Skin epidermis (tissue), 12 donors: ENCODE measurements at regions not wholly inside any gene's neighbourhood (a gene's known extent, or its start where the extent isn't known, plus 50 kb on each side); places are given as distances from the start of the nearest gene placed in this dataset.

ENCODE experiments used
- H3K27ac ChIP-seq, 21 experiments: fragments of 200-600 bp; sonication (generic) in 11 of 21; one replicate each; pipeline ENCODE4 v1.5.0; 2020; ENCODE audit warnings: mild to moderate bottlenecking in 3 of 21, inconsistent platforms in 2 of 21, moderate library complexity in 2 of 21
- H3K4me3 ChIP-seq, 7 experiments: fragments of 200-600 bp; sonication (generic) in 2 of 7; one replicate each; pipeline ENCODE4 v1.5.0; 2020; ENCODE audit warnings: inconsistent platforms in 2 of 7, mild to moderate bottlenecking in 2 of 7, moderate library complexity in 1 of 7

DNA sequence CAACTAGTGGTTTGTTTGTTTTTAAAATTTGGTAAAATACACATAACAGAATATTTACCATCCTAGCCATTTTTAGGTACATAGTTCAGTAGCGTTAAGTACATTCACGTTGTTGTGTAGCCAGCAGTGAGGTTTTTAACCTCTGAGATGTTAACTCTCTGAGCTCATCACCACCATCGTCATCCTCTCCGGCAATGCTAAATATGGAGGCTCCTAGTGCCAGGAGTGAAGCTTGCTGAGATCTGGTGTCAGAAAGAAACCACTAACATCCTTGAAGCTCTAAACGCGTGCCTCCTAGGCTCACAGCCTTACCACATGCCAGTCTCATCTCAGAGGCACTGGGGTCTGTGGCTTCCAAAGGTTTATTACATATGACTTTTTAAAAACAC lies 330.2 kb upstream of the B3GAT1 start:
- no peak overlapping the region for H3K4me3 ChIP-seq
- no peak overlapping the region for H3K27ac ChIP-seq

DNA sequence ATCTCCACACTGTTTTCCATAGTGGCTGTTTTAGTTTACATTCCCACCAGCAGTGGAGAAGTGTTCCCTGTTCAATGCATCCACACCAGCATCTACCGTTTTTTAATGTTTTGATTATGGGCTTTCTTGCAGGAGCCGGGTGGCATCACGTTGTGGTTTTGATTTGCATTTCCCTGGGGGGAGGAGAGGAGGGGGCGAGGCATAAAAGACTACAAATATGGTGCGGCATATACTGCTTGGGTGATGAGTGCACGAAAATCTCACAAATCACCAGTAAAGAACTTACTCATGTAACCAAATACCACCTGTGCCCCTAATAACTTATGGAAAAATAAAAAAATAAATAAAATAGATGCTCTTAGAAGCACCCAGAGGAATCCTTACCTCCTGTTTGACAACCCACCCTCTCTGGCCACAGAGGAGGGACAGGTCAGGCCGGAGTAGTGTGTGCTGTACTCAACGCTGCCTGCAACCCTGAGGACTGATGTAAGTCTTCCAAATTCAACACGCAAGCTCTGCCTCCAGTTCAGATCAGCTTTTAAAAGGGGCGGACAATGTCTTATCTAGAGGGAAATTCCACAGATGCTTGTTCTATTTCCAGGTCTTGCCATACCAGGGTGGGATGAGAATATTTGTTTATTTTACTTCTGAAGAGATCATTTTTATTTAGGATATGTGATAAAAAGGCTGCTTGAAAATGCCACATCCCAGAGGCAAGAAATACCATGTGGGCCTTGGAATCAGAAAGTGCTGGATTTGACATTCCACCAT lies 329.6 kb upstream of the B3GAT1 start:
- Histone ChIP-seq H3K4me3 (no peak overlapping the region), H3K27ac (no peak overlapping the region)

DNA sequence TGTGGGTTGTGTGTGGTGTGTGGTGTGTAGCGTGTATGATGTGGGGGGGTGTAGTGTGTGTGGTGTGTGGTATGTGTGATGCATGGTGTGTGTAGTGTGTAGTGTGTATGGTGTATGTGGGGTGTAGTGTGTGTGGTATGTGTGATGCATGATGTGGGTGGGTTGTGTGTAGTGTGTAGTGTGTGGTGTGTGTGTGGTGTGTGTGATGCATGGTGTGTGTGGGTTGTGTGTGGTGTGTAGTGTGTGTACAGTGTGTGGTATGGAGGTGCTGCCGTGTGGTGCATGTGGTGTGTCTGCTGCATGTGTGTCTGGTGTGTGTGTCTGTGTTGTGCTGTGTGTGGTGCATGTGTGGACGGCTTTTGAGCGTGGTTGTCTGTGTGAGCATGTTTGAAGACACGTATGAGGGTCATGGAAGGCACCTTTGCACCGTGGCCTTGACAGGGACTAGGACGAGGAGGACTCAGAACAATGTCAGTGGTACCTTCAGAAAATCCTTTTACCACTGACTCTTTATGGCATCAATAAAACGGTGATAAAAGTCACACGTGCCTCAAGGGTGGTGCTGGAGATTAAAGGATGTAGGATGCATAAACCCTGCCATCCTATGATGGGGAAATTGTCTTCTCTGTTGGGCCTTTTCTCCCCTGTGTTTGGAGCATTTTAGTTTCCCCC lies 328.7 kb upstream of the B3GAT1 start:
- Histone ChIP-seq H3K27ac (no peak overlapping the region), H3K4me3 (no peak overlapping the region)

DNA sequence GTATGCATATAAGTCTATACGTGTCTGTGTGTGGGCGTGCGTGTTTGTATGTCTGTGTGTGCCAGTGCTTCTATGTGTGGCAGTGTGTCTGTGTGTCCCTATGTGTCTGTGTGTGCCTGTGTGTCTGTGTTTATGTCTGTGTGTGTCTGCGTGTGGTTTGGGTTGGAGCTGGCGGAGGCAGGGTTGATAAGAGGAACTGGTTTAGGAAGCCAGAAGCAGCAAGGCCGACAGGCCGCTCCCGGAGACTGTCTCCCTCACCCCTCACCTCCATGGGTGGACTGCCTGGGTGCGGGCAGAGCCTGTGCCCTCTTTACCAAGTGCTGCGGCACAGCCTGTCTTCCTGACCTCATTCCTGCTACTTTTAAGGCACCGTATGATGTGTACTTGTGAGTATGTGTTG lies 327.1 kb upstream of the B3GAT1 start:
- no peak overlapping the region for H3K4me3 ChIP-seq
- H3K27ac ChIP-seq, result no peak overlapping the region

DNA sequence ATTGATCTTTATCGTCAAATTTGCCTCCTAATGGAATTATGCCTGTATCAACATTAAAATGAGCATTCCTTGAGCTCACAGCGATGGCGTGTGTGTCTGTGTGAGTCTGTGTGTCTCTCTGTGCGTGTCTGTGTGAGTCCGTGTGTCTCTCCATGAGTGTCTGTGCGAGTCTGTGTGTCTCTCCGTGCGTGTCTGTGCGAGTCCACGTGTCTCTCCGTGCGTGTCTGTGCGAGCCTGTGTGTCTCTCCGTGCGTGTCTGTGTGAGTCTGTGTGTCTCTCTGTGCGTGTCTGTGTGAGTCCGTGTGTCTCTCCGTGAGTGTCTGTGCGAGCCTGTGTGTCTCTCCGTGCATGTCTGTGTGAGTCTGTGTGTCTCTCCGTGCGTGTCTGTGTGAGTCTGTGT lies 326.5 kb upstream of the B3GAT1 start:
- Histone ChIP-seq H3K27ac (no peak overlapping the region), H3K4me3 (no peak overlapping the region)

DNA sequence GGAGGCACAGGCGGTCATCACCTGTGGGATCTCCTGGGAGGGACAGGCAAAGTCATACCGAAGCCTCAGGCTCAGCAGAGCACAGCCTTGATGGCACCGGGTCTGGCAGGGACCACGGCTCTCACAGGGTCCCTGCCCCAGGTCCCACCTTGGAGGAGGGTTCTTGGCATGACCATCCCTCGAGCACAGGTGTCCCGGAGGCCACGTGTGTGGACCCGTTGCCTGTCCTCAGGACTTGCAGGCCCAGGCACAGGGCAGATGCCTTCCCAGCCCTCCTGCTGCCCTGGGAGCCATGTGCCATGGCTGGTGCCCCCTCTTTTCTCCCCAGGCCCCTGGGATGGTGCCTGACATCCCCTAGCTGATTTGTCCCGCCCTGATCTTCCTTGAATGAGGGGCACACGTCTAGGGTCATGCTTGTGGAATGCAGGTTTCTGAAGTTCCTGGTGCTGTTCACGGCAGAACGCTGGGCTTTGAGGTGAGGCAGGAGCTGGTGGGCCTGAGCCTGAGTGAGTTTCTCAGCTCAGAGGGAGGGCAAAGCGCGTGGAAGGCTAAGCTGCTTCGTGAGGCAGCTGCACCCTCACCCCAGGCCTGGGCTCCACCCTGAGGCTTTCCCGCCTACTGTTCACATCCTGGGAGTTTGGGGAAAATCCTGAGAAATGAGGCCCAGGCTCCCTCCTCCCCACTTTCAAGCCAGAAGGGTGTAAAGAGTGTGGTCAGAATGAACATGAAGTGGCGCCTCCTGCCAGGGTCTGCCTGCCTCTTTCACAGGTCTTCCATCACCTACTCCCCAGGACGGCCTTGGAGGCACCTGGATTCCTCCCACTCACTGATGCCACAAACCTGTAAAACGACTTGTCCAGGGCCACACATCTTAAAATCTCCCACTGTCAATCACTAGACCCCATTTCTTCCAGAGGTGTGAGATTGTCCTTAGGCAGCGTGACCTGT lies 325.8 kb upstream of the B3GAT1 start:
- no peak overlapping the region for H3K27ac ChIP-seq
- H3K4me3 ChIP-seq, result no peak overlapping the region

DNA sequence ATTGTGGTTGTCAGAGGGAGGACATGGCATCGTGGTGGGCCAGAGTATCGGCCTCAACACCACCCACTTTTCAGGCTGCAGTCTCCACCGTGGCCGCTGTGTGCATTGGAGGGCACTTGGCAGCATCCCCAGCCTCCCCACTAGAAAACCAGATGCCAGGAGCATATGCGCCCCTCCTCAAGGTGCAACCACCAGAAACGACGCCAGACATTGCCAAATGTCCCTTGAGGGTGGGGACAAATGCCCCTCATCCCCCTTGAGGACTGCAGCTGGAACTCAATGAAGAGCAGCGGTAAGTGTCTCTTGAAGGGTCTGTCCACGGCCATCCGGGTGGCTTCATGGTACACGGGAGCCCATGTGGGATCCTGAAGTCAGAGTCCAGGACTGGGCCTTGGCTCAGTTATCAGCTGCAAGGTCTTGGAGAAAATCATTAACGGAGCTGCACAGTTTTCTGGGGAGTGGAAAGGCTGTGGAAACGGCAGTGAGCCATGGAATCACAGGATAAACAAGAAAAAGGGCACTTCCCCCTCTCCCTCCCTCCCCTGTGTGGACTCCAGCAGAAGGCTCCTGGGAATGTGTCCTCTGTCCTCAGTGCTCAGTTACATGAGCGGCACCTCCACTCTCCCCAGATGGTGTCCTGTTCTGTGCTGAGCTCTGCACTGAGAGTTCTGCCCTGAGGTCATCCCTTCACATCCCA lies 324.4 kb upstream of the B3GAT1 start:
- Histone ChIP-seq H3K27ac (no peak overlapping the region), H3K4me3 (no peak overlapping the region)

DNA sequence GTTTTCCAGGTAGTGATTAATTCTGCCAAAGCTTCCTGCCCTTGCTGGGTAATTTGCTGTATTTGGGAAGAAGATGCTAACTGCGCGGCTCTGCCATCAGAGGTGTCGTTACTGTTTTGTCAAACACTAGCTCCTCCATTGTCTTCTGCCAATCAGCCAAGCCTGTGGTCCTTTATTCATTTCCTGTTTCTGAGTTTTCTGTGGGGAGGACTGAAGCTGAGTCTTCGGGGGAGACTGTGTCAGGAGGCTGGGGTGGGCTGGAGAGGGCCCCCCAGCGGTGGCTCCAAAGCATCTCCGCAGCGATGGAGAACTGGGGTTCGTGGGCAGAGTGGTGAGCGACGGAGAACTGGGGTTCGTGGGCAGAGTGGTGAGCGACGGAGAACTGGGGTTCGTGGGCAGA lies 322.9 kb upstream of the B3GAT1 start:
- no peak overlapping the region for H3K4me3 ChIP-seq
- no peak overlapping the region for H3K27ac ChIP-seq

DNA sequence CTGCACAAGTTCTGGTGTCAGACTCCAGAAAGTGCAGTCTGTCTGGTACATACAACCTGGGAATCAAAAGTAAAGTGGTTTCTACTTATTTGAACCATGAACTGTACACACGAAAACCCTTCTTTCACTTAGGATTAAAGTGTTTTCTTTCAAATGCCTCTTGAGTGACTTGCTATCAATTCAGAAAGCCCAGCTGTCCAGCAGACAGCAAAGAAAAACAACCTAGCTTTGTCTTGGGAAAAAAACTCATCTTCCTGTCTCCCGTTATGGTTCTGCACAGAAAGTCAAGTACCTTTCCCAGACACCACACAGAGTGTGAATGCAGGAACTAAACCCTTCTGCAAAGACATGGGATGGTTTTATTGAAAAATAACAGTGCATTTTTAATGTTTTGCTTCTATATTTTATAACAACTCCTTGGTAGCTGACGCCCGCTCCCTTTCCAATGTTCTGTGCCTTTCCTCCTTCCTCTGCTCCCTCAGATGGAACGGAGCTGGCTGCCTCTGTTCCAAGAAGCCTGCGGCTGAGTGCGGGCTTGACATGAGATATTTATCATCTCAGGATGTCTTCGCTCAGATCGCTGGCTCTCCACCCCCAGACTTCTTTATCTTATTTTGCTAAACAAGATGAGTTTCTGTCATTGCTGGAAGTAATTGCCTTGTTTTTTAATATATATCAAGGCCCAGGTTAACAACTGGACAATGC lies 322.3 kb upstream of the B3GAT1 start:
- no peak overlapping the region for H3K27ac ChIP-seq
- H3K4me3 ChIP-seq, result no peak overlapping the region

DNA sequence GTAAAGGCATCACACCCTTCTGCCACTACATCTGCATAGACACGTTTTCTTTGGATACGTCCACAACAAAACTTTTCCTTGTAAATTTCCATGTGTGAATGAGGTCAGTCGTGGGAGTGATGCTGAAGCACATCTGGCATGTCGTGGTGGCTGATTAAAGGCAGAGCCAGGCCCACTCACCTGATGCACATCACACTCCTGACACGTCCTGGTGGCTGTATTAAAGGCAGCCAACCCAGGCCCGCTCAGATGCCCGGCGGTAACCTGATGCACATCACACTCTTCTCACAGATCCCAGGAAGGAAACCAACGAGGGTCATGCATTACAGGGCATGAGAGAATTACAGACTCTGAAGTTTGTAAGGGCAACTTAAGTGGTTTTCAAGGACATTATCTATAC lies 321.6 kb upstream of the B3GAT1 start:
- H3K4me3 ChIP-seq, result no peak overlapping the region
- H3K27ac ChIP-seq, result no peak overlapping the region

DNA sequence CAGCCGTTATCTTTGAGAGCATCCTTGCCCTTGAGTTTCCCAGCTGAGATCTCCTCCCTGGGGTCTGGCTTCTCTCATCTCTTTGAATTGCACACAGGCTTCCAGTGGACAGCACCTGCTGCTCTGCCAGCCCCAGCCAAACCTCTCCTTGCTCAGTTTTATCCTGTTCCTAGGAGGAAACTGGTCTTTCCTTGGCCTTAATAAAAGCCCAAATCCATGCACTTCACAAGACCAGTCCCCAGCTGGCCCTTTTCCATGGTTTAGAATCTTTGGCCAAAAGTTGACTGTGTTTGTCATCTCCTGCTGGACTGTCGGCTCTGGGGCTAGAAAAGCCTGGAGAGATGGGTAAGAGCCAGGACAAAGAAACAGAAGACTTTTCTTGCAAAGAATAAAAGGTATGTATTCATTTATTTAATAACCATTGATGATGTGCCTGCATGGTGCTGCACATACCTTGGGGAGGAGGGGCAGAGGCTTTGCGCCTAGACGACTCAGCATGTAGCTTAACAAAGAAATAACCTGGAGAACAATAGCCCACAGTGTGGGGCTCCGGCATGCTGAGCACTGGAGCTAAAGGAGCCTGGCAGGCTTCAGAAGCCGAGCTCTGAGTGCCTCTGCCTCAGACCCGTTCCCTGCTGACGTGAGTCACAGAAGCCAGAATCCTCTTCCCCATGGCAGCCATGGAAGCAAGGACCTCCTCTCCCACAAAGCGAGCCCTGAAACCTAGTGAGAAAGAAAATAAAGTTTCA lies 319.3 kb upstream of the B3GAT1 start:
- H3K27ac ChIP-seq, result no peak overlapping the region

DNA sequence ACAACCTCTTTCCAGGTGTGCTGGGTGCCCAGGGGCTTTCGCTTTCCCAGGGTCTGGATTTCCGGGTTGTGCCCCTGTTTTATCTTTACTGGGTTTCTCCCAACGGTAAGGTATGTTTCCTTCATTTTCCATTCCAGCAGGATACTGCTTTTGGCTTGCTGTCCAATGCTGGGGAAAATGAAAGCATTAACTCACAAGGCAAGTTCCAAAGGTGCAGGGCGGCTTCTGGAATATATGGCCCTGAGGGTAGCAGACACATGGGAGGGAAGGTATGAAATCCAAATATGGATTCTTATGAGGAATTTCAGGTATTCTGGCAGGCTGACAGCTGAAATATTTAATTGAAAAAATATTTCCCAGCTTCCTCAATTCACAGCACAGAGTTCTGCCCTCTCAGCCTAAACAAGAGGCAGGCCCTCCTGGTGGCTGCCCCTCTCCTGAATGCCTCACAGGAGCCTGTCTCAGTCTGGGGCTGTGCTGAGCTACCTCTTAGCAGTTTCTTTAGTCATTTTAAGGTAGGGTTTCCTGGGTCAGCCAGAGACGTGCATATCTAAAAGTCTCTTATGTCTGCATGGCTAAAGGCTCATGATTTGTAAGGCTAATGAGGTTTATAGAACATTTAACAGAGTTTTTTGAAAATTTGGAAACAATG lies 318.6 kb upstream of the B3GAT1 start:
- Histone ChIP-seq H3K27ac (no peak overlapping the region), H3K4me3 (no peak overlapping the region)

More for the DNA sequence above, 319.3 kb upstream of the B3GAT1 start:
- H3K4me3 ChIP-seq, result no peak overlapping the region

DNA sequence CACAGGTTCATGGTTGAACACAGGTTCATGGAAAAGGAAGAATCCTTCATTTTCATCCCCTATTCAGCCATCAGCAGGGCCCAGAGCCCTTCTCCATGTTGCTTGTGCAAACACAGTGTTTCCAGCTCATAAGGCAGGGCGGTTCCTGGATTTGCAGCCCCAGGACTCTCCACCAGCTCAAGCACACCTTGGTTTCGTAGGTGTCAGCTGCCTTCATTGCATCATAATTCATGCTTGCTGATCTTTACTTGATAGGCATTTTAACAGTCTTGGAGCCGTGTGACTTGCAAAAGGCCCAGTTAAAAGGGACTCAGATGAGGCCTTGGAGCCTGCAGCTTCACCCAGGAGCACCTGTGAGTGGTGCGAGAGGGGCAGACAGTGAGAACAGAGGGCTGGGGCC lies 318.1 kb upstream of the B3GAT1 start:
- no peak overlapping the region for H3K4me3 ChIP-seq
- H3K27ac ChIP-seq, result no peak overlapping the region

DNA sequence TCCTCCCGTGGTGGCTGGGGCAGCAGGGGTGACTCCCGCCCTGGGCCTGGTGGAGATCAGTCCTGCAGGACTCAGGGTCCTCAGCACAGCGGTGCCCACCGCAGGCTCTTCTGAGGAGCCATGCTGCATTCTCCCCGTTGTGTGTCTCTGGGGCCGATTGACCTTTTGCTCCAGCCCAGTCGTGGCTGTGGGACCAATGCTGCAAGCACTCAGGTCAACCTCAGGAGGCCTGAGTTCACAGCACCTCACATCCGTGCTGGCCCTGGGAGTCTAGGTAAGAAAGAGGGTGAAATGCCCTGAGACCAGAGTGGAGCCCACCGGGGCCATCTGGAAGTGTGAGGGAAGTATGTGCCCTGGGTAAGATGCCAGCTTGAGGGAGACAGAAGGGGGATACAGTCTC lies 316.1 kb upstream of the B3GAT1 start:
- H3K27ac ChIP-seq, result no peak overlapping the region
- no peak overlapping the region for H3K4me3 ChIP-seq

DNA sequence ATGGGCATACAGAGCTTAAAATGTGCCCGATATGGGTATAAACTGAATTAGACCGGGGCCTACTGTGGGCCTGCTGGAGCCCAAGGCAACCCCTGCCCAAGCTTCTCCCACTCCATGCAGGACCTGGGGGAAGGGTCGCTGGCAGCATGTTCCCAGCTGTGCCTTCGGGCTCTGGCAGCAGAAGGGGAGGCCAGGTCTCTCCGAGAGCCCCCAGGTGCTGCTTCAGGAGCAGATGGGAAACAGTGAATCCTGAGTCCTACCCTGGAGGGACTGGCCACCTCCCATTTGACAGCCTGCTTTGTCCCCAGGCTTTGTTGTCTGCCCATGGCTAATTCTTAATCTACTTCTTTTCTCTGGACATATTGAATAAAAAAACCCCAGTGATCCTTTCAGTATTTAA lies 315.6 kb upstream of the B3GAT1 start:
- Histone ChIP-seq H3K4me3 (no peak overlapping the region), H3K27ac (no peak overlapping the region)

DNA sequence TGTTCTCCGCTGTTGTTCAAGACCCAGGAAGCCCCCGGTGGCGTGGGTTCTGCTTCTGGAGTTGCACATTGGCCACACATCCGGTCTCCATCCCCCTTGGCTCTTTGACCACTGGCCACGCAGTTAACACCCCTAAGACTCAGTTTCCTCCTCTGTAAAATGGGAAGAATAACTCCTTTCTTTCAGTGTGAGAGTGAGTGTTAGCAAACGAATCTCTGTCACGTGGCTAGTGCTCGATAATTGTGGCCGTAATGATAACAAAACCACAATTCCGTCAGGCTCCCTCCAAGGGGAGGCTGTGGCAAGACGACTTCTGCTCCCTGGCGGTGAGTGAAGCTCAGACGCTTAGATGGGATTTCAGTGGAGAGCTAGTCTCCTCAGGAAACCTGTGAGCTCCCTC lies 315.2 kb upstream of the B3GAT1 start:
- Histone ChIP-seq H3K4me3 (no peak overlapping the region), H3K27ac (no peak overlapping the region)

DNA sequence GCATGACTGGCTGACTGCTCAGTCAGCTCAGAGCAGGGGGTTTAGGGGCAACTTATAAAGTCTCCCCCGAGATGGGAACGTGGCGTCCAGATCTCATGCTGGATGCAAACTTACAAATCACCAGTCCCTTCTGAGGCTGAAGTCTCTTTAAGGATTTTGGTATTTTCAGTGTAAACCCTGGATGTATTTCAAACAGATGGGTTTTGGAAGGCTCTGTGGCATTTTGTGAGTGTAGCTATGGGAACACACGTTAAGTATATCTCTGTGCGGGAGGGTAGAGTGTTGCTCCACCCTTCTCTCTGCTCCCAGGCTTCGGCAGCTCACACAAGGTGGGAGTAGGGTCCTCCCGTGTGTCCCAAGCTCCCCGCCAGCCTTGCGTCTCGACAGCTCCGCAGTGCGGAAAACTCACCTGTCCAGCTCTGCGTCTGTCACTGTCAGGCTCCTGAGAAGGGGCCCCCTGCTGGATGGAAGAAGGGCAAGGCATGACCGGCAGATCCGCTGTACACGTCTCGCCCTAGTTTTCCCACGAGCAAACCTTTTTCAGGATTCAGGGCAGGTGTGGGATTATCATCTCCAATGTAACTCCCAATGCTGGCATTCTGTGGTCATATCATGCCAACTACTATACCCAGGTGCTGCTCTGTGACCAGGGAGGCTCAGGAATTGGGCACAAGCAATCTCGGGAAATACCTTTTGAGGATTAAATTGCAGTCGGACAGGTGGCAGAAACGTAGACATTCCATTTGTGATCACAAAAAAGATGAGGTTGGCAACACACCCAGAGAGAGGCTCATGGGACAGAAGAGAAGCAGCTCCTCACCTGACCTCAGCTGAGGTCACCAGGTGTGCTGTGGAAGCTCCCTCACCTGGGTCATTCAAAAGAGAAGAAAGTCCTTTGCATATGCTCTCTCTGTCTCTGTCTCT lies 313.9 kb upstream of the B3GAT1 start:
- Histone ChIP-seq H3K27ac (no peak overlapping the region), H3K4me3 (no peak overlapping the region)
